Calu3 (cell line): ENCODE measurements at regions not wholly inside any gene's neighbourhood (a gene's known extent, or its start where the extent isn't known, plus 50 kb on each side); places are given as distances from the start of the nearest gene placed in this dataset.

Experiments used
- BruUV-seq: library from RNA; stranded (reverse); fragments of 400-500 nt; replicated peaks from 2 replicates; lab custom pipeline; 2021; lab: Mats Ljungman, UMichigan
- CTCF ChIA-PET: fragments of 300-600 bp; sonication (Branson Sonifier 250); formaldehyde crosslinking; loops from one replicate; lab custom pipeline; 2022; ENCODE audit warnings: antibody characterized with exemption; lab: Charles Lee
- DNase-seq: peaks from one replicate; pipeline ENCODE4 v3.0.0; 2022
- H3K27ac Mint-ChIP-seq: one replicate; pipeline ENCODE4 v1.8.0; 2022; ENCODE audit warnings: mixed read lengths; ENCODE audit not compliant: unreplicated experiment
- H3K27me3 Mint-ChIP-seq: one replicate; pipeline ENCODE4 v1.8.0; 2022; ENCODE audit warnings: mixed read lengths; ENCODE audit not compliant: unreplicated experiment
- H3K36me3 Mint-ChIP-seq: one replicate; pipeline ENCODE4 v1.8.0; 2022; ENCODE audit warnings: mild to moderate bottlenecking, moderate library complexity, mixed read lengths; ENCODE audit not compliant: insufficient read depth, unreplicated experiment
- H3K4me1 Mint-ChIP-seq: one replicate; pipeline ENCODE4 v1.8.0; 2022; ENCODE audit warnings: mild to moderate bottlenecking, low read depth, mixed read lengths; ENCODE audit not compliant: unreplicated experiment
- H3K4me3 Mint-ChIP-seq: one replicate; pipeline ENCODE4 v1.8.0; 2022; ENCODE audit warnings: mild to moderate bottlenecking, low read depth, moderate library complexity, mixed read lengths; ENCODE audit not compliant: unreplicated experiment
- H3K9me3 Mint-ChIP-seq: one replicate; pipeline ENCODE4 v1.8.0; 2022; ENCODE audit warnings: low read depth, mixed read lengths; ENCODE audit not compliant: unreplicated experiment
- intact Hi-C: fragments of 100-400 bp; cut with micrococcal nuclease; formaldehyde crosslinking; loops from one replicate; pipeline ENCODE4 v1.10.0; 2022; ENCODE audit not compliant: unreplicated experiment
- TF ChIP-seq, protein P1 (sequence below): fragments of 200-600 bp; IDR thresholded peaks from one replicate; pipeline ENCODE4 v1.8.0; 2022; ENCODE audit warnings: antibody characterized with exemption; ENCODE audit not compliant: unreplicated experiment

DNA sequence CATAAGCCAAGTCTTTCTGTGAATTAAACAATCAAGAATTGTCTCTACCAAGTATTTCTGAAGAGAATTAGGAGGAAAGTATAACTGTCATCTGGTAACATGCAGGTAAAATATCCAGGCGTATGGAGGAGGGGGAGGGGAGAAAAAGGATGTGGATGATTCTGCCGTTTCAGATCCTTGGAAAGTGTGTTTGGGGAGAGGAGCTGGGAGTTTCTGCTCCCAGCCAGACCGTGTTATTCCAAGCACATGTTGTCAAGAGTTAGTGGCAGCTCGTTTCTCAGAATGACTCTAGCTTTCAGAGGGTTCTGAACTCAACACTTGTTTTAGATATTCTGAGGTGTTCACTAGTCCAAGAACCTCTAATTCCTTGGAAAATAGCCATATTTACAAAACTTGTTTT is 137.6 kb downstream of the FAM124B start:
- DNase-seq, result no peak
- H3K27ac Mint-ChIP-seq, result no peak overlapping the region
- CTCF ChIA-PET, result no interaction called here
- H3K9me3 Mint-ChIP-seq, result no peaks in the 10 kb centered on the region
- no TSS peak for BruUV-seq
- peaks cover 9% of the 10 kb centered on the region for H3K4me1 Mint-ChIP-seq
- no peaks in the 10 kb centered on the region for H3K36me3 Mint-ChIP-seq
- intact Hi-C loops, result loop anchor here (10.0 kb wide), 1 partner anchor 119 kb away; no protein-coding TSS in a partner anchor
- TF ChIP-seq, protein P1, sequence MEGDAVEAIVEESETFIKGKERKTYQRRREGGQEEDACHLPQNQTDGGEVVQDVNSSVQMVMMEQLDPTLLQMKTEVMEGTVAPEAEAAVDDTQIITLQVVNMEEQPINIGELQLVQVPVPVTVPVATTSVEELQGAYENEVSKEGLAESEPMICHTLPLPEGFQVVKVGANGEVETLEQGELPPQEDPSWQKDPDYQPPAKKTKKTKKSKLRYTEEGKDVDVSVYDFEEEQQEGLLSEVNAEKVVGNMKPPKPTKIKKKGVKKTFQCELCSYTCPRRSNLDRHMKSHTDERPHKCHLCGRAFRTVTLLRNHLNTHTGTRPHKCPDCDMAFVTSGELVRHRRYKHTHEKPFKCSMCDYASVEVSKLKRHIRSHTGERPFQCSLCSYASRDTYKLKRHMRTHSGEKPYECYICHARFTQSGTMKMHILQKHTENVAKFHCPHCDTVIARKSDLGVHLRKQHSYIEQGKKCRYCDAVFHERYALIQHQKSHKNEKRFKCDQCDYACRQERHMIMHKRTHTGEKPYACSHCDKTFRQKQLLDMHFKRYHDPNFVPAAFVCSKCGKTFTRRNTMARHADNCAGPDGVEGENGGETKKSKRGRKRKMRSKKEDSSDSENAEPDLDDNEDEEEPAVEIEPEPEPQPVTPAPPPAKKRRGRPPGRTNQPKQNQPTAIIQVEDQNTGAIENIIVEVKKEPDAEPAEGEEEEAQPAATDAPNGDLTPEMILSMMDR, result no peak
- H3K4me3 Mint-ChIP-seq, result no peak overlapping the region
- H3K27me3 Mint-ChIP-seq, result no peaks in the 10 kb centered on the region

- Mint-ChIP-seq H3K27me3 (no peaks in the 10 kb centered on the region), H3K4me1 (peaks cover 8% of the 10 kb centered on the region), H3K27ac (no peak overlapping the region), H3K36me3 (no peaks in the 10 kb centered on the region), H3K4me3 (no peak overlapping the region), H3K9me3 (no peaks in the 10 kb centered on the region)
- CTCF ChIA-PET, result no interaction called here
- no TSS peak for BruUV-seq
- DNase-seq, result no peak
- TF ChIP-seq, protein P1, result no peak
- intact Hi-C loops, result loop anchor here (10.0 kb wide), 1 partner anchor 119 kb away; no protein-coding TSS in a partner anchor
These were observed 138.3 kb downstream of the FAM124B start for GRCh38 chr2:224263571-224264043.

DNA sequence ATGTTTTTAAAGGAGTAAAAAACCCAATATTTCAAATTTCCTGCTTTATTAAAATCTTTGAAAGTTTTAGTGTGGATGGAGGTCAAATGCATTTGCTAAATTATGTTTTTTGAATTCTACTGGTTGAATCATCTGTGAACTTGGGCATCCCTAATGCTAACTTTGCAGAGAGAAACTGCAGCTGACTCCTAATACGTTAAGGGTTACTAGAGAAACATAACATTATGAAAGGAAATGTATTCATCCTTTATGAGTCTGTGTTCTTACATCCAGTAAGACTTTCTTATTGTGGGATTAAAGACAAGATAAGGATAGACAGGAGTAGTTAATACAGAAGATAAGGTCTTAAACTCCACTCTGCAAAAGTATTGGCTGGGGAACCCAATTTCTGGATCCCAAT is 140.6 kb downstream of the FAM124B start:
- TF ChIP-seq, protein P1, result no peak
- no peak for DNase-seq
- no TSS peak for BruUV-seq
- CTCF ChIA-PET, result no interaction called here
- H3K9me3 Mint-ChIP-seq, result no peaks in the 10 kb centered on the region
- H3K4me3 Mint-ChIP-seq, result no peak overlapping the region
- no peaks in the 10 kb centered on the region for H3K4me1 Mint-ChIP-seq
- intact Hi-C loops, result loop anchor here (10.0 kb wide), 1 partner anchor 117 kb away; no protein-coding TSS in a partner anchor
- H3K27ac Mint-ChIP-seq, result no peak overlapping the region
- no peaks in the 10 kb centered on the region for H3K36me3 Mint-ChIP-seq
- no peaks in the 10 kb centered on the region for H3K27me3 Mint-ChIP-seq

DNA sequence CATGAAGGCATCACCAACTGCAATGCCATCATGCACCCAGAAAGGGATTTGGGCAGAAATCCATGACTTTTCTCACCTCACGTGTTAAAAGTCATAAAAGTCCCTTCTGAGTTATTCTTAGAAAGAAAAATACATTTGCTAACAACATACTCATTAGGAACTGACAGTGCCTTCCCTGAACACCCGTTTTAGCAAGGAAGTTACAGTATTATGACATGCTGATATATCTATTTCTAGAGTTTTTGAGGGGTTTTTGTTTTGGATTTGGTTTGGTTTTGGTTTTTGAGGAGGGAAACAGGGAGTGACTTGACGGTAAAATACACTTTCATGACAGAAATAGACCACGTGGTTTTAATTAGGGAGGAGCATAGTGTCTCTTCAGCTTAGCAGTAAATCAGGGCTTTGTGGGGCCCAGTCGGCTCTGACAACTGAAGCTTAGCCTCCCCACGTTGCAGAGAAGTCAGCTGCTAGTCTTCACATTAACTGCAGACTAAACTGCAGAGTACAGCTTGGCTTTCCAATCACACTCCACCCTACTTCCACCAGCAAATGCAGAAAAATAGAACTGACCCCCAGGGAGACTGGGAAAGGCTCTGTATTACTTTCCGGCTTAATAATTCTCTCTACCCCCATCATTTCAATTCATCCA is 141.4 kb downstream of the FAM124B start:
- intact Hi-C loops, result loop anchor here (10.0 kb wide), 1 partner anchor 116 kb away; no protein-coding TSS in a partner anchor
- Mint-ChIP-seq H3K36me3 (no peaks in the 10 kb centered on the region), H3K9me3 (no peaks in the 10 kb centered on the region), H3K27me3 (no peaks in the 10 kb centered on the region), H3K27ac (no peak overlapping the region), H3K4me1 (no peaks in the 10 kb centered on the region), H3K4me3 (no peak overlapping the region)
- CTCF ChIA-PET, result no interaction called here
- DNase-seq, result no peak
- TF ChIP-seq, protein P1, result no peak
- no TSS peak for BruUV-seq
